Stimulated activated CD4-positive, alpha-beta T cell treated with anti-CD3 and anti-CD28 coated beads, Interleukin-1b, Interleukin-23, amount 100 ng/mL, for 24 hours (primary cell): ENCODE measurements at regions not wholly inside any gene's neighbourhood (a gene's known extent, or its start where the extent isn't known, plus 50 kb on each side); places are given as distances from the start of the nearest gene placed in this dataset.
A peak's percentile ranks its signal among the peaks of the same experiment; 100 is the strongest.
"Not testable (repeated sequence)": the region's sequence is repeated elsewhere in the genome, so short reads cannot be mapped to it uniquely, and the experiment has no call there.

Experiments used
- DNase-seq, 4 experiments: peaks; one replicate each; pipeline ENCODE4 v3.0.0-alpha.2; 2020; ENCODE audit warnings: low read depth in 4 of 4, low spot score in 1 of 4

DNA sequence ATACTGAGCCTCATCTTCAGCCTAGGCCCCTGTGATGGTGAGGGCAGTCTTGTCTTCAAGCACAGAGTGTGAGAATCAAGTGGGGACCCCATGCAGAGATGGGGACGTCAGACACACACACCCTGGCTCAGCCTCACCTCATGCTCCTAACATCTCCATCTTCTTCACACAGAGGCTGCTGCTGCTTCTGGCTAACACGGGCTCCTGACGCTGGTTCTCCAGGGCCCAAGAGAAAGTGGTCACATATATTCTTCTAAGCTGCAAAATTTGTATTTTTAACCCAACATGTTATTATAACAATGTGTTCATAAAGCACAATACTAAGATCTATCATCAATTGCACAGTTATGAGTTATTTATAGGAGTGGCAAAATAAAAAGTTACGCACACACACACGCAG, 101.2 kb downstream of the VPREB1 start:
- no peak for DNase-seq

DNA sequence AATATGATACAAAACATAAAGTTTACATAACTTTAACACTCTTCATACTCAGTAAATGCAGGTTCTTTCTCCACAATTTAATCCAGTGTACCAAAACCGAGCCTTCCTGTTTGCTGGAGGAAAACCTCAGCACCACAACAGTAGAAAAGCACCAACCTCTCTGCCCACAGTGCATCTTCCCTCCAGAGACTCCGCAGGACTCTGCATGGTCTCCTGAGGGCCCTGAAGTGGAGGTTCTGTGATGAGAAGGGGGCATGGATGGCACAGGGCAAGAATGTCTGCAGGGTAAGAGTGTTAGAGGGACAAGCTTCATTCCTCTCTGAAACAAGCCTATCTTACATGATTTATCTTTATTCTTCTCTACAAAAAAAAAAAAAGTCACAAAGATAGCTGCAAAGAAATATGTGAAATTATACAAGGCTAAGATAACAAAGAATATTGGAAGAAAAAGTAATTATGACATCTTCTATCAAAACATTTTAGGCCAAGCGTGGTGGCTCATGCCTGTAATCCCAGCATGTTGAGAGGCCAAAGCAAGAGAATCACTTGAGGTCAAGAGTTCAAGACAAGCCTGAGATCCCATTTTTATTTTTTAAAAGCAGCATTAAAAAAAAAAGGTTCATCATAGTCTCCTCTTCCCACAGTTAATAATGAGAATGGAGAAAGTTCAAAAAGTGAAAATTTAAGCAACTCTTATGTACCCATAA, 102.0 kb downstream of the VPREB1 start:
- DNase-seq = no peak

DNA sequence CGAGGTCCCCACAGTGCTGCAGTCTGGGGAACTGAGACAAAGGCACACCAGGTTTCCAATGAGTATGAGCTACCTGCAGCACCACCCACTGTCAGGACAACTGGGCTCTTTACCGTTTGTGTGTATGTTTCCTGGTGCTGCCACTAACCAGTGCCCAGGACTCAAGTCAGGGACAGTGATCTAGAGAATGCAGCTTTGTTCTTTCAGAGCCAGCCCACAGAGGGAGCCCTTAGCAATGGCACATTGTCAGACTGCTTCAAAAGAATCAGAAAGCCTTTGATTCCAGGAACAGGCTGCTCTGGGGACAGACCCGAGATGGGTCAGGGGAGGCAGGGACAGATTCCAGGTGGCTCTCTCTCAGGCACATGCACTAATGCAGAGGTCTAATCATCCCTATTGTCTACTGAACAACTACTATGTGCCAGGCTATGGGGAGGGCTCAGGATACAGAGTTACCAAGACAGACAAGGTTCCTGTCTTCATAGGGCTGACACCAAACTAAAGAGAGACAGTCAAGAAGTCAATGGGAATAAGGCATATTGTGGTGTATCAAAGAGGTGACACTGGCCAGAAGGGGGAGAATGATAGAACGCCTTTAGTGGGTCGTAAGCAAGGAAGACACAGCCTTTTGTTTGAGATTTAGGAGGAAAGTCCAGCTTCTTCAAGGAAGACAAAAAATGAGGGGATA, 103.7 kb downstream of the VPREB1 start:
- no peak for DNase-seq

DNA sequence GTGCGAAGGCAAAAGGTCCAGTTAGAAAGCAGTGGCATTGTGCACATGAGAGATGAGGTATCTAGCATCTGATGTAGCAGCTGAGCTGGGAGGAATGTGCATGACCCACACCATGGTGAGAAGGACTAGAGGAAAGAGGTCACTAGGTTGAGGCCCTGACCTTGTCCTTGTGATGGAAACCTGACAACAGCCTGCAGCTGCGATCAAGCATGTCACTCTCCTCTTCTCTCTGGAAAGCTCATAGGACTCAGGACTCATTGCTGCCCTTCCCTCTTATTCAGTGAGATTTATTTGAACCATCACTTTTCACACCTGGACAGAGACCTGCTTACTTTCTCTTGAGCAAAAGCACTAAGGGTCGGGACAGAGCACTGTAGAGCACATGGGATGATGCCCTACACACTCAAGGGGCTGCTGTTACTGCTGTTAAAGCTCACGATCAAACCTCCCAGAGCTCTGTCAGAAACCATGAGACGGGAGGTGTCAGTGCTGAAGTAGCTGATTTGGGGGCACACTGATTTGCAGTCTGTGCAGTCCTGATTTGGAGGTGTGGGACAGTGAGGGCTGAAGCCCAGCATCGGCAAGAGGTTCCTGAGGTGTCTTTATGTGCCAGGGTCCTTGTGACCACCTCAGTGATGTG, 104.3 kb downstream of the VPREB1 start:
- no peak for DNase-seq

DNA sequence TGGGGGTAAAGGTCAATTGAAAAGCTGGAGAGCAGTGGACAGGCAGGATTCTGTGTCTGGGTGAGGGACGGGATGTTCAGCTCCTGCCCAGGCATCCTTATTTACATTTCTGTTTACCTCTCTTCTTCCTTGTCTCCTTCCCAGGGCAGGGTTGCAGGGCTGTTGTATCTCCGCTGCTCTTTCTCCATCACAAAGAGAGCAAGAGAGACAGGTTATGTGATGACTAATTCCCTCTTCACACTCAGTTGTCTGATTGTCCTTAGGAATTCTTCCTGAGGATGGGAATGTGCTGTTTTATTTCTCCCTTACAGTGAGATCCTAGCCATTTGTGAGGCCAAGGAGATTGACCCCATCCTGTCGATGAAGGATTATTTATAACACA, 104.9 kb downstream of the VPREB1 start:
- no peak for DNase-seq

DNA sequence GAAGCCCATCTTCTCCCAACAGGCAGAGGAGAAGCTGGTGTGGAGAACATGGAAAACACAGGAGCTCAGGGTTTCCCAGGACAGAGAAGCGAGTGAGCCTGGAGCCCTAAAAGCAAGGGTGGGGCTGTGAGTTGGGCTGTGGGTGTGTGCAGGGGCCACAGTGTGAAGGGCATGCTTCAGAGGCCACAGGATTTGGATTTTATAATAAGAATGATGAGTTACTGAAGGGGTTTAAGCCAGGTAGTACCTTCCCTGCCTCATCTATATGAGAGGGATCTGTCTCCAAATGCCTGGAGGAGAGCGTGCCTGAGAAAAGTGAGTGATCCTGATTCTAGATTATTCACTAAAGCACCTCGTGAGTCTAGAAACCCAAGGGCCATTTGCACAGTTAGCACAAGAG, 106.8 kb downstream of the VPREB1 start:
- DNase-seq = no peak

DNA sequence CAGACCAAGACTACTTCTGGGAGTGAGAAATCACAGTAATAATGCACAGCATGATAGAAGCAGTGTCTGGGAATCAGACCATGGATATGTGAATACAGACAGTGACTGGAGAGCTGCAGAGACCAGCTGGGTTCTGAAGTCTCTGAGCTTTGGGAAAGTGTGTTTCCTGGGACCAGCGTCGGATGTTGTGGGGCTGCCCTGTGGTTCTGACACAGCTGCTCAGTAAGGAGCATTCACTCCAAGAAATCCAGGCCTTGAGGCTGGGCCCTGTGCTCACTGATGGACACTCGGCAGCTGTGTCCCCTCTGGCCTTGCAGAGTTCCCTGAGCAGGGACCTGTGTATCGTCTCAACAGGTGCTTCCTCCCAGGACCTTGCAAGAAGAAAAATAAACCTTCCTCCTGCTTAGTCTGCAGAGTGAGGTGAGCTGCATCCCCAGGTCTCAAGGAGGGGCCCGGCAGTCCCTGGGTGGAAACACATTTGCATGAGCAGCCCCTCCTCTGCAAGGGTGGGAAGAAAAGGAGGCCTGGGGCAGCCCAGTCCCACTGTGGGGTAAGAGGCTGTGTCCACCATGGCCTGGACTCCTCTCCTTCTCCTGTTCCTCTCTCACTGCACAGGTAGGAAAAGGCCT, 107.9 kb downstream of the VPREB1 start:
- no peak for DNase-seq

DNA sequence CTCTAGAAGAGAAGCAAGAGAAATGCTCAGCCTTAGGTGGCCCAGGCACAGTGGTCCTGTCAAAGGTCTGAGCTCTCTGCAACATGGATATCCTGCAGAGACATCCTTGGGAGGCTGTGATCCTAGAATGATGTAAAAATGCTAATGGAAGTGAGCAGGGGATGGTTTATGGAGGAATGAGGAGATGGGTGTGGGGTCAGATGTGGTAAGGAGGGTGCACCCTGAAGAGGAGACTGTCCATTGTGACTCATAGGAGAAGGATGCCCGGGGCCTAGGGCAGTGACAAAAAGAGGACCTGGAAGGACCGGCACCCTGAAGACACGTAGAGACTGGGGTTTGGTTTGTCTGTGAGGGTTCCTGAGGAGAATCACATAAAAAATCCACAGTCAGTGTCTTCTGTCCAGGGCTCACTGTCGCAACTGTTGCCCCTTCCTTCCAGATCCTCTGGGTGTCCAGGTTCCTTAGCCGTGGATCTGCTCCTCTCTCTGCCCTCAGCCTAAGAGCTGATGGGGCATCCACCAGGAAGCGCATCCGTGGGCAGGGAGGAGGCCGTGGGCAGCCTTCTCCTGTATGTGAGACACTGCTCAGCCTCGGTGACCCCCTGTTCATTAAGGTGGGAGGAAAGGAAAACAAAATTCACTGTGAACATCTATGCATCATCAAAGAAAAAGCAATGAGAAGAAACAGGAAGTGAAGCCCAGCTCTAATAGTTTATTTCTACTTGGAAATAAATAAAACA, 110.7 kb downstream of the VPREB1 start:
- DNase-seq = no peak

DNA sequence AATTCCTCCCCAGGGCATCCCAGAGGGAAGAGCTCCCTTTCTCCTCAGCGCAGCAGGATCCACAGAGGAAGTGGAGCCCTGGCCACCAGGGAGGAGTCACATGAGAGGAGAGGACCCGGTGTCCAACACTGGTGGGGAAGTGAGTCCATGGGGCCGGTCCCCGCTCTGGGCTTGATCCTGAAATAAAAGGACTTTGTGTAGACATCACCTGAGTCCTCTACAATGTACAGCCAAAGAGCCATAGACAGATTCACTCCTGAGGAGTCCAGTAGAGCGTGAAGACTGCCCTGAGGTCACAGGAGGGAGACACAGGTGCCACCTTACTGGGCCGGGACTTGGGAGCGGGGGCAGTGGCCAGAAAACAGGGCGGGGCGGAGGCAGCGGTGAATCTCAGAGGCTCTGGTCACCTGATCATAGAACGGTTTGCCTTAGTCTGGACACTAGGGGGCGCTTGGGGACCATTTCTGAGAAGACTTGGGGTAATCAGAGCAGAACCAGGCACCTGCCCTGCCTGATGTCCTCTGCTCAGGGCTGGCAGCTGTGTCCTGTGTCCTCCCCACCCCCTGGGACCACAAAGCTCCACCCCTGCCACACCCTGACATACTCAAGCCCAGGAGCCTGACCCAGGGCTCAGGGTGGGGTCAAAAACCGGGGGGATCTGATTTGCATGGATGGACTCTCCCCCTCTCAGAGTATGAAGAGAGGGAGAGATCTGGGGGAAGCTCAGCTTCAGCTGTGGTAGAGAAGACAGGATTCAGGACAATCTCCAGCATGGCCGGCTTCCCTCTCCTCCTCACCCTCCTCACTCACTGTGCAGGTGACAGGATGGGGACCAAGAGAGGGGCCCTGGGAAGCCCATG, 112.7 kb downstream of the VPREB1 start:
- peak; percentile 57 to 75 (median 68) for DNase-seq

DNA sequence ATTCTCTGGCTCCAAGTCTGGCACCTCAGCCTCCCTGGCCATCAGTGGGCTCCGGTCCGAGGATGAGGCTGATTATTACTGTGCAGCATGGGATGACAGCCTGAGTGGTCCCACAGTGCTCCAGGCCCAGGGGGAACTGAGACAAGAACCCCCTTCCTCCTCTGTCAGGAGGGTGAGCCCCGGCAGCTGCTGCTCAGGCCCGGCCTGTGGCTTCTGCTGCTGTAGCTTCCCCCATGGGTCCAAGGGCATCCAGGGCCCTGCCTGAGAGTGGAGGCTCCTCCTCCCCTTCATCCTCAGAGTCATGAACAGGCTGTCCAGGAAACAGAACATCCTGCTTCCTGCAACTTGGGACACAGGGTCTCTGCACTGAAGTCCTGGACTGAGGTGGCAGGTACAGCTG, 113.6 kb downstream of the VPREB1 start:
- DNase-seq = no peak

DNA sequence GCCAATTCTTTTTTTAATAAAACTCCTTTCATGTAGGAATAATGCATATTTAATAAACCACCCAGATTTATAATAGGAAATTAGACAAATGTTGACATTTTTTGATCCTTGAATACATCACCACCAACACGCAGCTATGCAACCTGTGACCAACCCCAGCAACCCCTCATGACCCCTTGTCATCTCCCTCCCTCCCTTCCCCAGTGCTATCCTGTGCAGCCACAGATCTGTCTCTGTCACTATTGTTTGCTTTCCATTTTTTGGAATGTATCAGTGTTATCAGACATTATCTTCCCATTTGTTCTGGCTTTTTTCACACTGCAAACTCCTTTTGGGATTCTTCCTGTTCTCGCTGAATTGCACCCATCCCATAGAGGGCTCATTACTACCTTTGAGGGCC, 114.1 kb downstream of the VPREB1 start:
- no peak for DNase-seq

DNA sequence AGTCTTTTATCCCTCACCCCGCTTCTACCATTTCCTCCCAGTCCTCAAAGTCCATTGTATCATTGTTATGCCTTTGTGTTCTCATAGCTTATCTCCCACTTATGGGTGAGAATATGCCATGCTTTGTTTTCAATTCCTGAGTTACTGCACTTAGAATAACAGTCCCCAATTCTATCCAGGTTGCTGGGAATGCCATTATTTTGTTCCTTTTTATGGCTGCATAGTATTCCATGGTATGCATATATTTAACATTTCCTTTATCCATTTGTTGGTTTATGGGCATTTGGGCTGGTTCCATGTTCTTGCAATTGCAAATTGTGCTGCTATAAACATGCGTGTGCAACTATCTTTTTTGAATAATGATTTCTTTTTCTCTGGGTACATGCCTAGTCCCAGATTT, 114.9 kb downstream of the VPREB1 start:
- DNase-seq = no peak

DNA sequence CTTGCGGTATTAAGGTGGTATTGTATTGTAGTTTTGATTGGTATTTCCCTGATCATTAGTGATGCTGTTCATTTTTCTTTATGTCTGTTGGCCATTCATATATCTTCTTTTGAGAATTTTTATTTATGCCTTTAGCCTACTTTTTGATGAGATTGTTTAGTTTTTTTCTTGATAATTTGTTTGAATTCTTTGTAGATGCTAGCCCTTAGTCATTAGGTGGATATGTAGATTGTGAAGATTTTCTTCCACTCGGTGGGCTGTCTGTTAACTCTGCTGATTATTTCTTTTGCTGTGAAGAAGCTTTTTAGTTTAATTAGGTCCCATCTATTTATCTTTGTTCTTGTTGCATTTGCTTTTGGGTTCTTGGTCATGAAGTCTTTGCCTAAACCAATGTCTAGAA, 115.4 kb downstream of the VPREB1 start:
- no peak for DNase-seq

DNA sequence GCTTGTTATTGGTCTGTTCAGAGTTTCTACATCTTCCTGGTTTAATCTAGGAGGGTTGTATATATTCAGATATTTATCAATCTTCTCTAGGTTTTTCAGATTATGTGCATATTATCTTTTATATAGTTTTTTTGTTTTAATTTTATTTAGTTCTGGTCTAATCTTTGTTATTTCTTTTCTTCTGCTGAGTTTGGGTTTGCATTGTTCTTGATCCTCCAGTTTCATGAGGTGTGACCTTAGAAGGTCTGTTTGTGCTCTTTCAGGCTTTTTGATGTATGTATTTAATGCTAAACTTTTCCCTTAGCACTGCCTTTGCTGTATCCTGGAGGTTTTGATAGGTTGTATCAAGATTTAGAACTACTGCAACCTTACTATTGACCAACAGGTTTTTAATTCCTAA, 117.7 kb downstream of the VPREB1 start:
- DNase-seq = no peak

DNA sequence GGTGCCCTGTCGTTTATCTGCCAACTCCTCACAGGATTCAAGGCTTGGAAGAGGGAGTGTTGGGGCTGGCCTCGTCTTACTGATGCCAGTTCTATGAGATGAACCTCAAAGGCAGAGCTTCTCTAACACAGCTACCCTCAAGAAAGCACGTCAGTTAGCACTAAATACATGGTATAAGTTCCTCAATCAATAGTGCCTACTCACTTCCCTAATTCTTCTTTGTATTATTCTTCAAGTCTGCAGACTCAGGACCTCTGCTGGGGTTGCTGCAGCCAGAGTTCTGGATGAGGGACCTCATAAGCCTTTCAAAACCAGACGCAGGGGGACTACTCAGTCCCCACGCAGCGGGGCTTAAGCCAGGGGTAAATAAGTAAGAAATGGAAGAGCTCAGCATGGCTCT, 118.3 kb downstream of the VPREB1 start:
- DNase-seq = no peak

DNA sequence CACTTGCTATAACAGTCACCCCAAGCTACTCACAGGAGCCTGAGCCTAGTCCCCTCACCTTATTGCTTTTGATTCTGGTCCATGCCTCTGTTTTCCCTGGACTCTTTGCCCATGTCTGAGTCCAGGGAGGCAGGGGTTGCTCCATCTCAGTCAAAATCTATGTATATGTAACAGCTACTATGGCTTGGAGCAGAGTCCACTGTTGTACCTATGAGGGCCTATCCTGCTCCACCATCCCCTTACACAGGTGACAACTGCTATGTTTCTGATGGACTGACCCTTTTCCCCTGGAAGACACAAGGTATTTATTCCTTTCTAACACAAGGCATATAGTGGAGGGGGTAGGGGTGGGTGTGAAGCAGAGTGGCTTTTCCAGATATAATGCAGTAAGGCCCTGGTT, 119.6 kb downstream of the VPREB1 start:
- no peak for DNase-seq

DNA sequence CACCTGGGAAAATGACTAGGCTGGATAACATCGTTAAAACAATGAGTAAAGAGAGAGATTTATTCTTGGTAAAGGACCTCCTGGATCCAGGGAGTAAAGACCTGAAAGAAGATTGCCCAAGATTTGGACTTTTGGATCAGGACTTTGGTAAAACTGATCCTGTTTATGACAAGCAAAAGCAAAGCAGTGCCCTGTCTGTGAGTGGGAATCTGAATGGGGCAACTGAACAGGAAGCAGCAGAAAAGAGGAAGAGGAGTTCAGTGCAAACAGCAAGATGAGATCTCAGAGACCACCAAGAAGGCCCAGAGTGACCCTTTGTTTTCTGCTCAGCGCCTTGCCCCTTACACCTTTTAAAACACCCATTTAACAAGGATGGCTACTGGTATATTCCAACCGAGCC, 122.0 kb downstream of the VPREB1 start:
- DNase-seq = no peak

DNA sequence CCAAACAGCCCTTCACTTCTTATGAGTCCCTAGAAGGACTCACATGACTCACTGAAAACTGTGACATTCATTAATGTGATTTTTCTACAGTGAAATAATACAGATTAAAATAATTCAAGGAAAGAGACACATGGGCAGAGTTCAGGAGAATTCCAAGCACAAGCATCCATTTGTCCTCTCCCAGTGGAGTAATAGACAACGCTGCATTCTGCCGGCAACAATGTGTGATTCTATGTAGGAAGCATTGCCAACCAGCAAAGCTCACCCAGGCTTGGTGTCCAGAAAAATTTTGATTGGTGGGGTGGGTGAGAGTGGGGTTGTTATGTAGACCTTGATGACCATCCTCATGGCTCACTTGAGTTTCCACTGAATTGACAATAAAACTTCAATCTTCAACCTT, 123.9 kb downstream of the VPREB1 start:
- no peak for DNase-seq

DNA sequence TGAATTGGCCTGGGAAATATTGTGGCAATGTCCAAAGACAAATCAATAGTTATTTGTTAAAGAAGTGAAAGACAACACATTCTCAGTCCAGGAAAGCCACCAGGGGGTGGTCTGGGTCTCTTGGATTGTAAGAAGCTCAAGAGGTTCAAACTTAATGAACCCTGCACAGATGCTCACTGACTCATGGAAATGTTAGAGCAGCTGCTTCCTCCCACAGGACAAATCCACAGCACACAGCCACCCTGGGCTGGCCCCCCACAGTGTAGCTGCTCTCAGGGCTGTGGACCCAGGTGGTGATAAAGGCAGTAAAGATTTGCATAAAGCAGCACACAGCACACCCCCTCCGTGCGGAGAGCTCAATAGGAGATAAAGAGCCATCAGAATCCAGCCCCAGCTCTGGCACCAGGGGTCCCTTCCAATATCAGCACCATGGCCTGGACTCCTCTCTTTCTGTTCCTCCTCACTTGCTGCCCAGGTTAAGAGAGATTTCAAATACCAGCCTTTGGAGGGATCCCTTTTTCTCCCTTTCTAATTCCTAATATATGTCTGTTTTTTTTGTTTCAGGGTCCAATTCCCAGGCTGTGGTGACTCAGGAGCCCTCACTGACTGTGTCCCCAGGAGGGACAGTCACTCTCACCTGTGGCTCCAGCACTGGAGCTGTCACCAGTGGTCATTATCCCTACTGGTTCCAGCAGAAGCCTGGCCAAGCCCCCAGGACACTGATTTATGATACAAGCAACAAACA, 124.8 kb downstream of the VPREB1 start:
- DNase-seq = not testable (repeated sequence)

DNA sequence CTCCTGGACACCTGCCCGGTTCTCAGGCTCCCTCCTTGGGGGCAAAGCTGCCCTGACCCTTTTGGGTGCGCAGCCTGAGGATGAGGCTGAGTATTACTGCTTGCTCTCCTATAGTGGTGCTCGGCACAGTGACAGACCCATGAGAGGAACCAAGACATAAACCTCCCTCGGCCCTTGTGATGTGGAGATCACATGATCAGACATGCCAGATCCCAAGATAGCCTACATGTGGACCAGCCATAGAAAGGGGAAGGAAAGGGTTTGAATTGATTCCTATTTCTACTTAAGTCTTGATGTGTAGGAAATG, 125.3 kb downstream of the VPREB1 start:
- DNase-seq = no peak
